ENCODE measurements at regions not wholly inside any gene's neighbourhood (a gene's known extent, or its start where the extent isn't known, plus 50 kb on each side); places are given as distances from the start of the nearest gene placed in this dataset.

DNA sequence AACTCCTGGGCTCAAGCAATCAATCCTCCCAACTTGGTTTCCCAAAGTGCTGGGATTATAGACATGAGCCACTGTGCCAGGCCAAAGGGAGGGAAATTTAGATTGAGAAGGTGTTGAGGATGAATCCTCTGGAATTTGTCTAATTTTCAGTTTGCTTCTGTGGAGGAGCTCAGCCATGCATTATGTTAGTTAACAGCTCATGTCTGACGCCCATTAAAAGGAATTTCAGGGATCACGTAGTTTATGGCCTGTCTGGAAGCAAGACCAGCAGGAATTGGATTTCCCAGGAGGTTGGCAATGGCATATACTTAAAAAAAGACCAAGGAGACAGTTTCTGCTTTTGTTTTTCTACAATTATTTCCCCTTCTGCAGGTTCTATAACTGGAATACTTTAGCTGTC, 165.7 kb downstream of the OTUD1 start:
- TF ChIP-seq, protein P1, sequence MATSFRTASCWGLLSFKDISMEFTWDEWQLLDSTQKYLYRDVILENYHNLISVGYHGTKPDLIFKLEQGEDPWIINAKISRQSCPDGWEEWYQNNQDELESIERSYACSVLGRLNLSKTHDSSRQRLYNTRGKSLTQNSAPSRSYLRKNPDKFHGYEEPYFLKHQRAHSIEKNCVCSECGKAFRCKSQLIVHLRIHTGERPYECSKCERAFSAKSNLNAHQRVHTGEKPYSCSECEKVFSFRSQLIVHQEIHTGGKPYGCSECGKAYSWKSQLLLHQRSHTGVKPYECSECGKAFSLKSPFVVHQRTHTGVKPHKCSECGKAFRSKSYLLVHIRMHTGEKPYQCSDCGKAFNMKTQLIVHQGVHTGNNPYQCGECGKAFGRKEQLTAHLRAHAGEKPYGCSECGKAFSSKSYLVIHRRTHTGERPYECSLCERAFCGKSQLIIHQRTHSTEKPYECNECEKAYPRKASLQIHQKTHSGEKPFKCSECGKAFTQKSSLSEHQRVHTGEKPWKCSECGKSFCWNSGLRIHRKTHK (tag by site-specific recombination; IDR thresholded peaks at IDR 0.05), result no peak
- TF ChIP-seq ZSCAN23 (tag by site-specific recombination; IDR thresholded peaks at IDR 0.05) (no peak), ZNF138 (tag by site-specific recombination; IDR thresholded peaks at IDR 0.05; ENCODE audit: borderline replicate concordance) (no peak), ZNF155 (tag by site-specific recombination; IDR thresholded peaks at IDR 0.05) (no peak), ZNF626 (tag by site-specific recombination; IDR thresholded peaks at IDR 0.05) (no peak), FEZF1 (tag by site-specific recombination; IDR thresholded peaks at IDR 0.05) (no peak), PRDM1 (tag by site-specific recombination; IDR thresholded peaks at IDR 0.05) (no peak)
- TF ChIP-seq, protein P2, sequence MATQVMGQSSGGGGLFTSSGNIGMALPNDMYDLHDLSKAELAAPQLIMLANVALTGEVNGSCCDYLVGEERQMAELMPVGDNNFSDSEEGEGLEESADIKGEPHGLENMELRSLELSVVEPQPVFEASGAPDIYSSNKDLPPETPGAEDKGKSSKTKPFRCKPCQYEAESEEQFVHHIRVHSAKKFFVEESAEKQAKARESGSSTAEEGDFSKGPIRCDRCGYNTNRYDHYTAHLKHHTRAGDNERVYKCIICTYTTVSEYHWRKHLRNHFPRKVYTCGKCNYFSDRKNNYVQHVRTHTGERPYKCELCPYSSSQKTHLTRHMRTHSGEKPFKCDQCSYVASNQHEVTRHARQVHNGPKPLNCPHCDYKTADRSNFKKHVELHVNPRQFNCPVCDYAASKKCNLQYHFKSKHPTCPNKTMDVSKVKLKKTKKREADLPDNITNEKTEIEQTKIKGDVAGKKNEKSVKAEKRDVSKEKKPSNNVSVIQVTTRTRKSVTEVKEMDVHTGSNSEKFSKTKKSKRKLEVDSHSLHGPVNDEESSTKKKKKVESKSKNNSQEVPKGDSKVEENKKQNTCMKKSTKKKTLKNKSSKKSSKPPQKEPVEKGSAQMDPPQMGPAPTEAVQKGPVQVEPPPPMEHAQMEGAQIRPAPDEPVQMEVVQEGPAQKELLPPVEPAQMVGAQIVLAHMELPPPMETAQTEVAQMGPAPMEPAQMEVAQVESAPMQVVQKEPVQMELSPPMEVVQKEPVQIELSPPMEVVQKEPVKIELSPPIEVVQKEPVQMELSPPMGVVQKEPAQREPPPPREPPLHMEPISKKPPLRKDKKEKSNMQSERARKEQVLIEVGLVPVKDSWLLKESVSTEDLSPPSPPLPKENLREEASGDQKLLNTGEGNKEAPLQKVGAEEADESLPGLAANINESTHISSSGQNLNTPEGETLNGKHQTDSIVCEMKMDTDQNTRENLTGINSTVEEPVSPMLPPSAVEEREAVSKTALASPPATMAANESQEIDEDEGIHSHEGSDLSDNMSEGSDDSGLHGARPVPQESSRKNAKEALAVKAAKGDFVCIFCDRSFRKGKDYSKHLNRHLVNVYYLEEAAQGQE (tag by site-specific recombination; IDR thresholded peaks at IDR 0.05), result no peak
- TF ChIP-seq, protein P3, sequence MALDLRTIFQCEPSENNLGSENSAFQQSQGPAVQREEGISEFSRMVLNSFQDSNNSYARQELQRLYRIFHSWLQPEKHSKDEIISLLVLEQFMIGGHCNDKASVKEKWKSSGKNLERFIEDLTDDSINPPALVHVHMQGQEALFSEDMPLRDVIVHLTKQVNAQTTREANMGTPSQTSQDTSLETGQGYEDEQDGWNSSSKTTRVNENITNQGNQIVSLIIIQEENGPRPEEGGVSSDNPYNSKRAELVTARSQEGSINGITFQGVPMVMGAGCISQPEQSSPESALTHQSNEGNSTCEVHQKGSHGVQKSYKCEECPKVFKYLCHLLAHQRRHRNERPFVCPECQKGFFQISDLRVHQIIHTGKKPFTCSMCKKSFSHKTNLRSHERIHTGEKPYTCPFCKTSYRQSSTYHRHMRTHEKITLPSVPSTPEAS (tag by site-specific recombination; IDR thresholded peaks at IDR 0.05), result no peak
- TF ChIP-seq, protein P4, sequence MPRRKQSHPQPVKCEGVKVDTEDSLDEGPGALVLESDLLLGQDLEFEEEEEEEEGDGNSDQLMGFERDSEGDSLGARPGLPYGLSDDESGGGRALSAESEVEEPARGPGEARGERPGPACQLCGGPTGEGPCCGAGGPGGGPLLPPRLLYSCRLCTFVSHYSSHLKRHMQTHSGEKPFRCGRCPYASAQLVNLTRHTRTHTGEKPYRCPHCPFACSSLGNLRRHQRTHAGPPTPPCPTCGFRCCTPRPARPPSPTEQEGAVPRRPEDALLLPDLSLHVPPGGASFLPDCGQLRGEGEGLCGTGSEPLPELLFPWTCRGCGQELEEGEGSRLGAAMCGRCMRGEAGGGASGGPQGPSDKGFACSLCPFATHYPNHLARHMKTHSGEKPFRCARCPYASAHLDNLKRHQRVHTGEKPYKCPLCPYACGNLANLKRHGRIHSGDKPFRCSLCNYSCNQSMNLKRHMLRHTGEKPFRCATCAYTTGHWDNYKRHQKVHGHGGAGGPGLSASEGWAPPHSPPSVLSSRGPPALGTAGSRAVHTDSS (tag by site-specific recombination; IDR thresholded peaks at IDR 0.05), result no peak
- ChIA-PET POLR2A (interaction anchor here (0.5 kb wide), 1 partner anchor 494 kb away, joined by 3 read pairs; no protein-coding TSS in a partner anchor), CTCF (interaction anchor here (0.7 kb wide), 3 partner anchors 31 to 970 kb away, joined by 3 read pairs; no protein-coding TSS in a partner anchor)

DNA sequence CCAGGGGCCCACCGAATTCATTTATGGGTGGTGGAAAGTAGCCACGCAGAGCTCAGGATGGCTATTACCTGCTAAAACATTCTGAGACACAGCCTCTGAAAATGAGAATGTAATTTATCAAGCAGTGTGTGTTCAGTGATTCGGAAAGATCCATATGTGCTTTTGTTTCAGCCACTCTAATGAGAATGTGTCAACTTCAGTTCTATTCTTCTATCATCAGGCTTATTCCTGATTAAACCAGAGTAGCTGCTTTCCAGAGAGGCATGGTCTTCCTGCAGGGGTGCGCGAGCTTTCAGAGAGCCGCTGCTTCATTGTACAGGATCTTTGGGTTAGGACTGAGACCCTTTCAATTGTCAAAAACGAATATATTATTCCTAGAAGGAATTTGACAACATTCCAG, 167.6 kb downstream of the OTUD1 start:
- no peaks in the 10 kb centered on the region for H3K9me3 ChIP-seq (ENCODE audit: control insufficient read depth, insufficient read depth, low read depth, low read length)
- H3K4me1 ChIP-seq (ENCODE audit: control insufficient read depth, insufficient read depth, low read length), result no peaks in the 10 kb centered on the region
- ChIA-PET POLR2A (no interaction called here), CTCF (interaction anchor here (0.7 to 0.9 kb wide), 2 partner anchors 90 to 312 kb away, joined by 3 to 4 read pairs; no protein-coding TSS in a partner anchor)
- H3K36me3 ChIP-seq (ENCODE audit: control insufficient read depth in 2 of 2, insufficient read depth in 1 of 2, low read length in 2 of 2), result no peaks in the 10 kb centered on the region
- H3K4me3 ChIP-seq (ENCODE audit: low read depth, low read length), result no peak overlapping the region
- TF ChIP-seq ZNF394 (tag by site-specific recombination; IDR thresholded peaks at IDR 0.05; ENCODE audit: borderline replicate concordance), result no peak
- no peak for TF ChIP-seq SCRT1 (tag by site-specific recombination; IDR thresholded peaks at IDR 0.05; ENCODE audit: borderline replicate concordance)
- TF ChIP-seq ZNF2 (tag by site-specific recombination; IDR thresholded peaks at IDR 0.05), result no peak
- no peak for TF ChIP-seq ZSCAN30 (tag by site-specific recombination; IDR thresholded peaks at IDR 0.05)
- no peak for TF ChIP-seq KLF7 (tag by site-specific recombination; IDR thresholded peaks at IDR 0.05; ENCODE audit: borderline replicate concordance)
- no peak for TF ChIP-seq ZNF426 (tag by site-specific recombination; IDR thresholded peaks at IDR 0.05)
- no peak for TF ChIP-seq ZSCAN16 (tag by site-specific recombination; IDR thresholded peaks at IDR 0.05)
- TF ChIP-seq, protein P5, sequence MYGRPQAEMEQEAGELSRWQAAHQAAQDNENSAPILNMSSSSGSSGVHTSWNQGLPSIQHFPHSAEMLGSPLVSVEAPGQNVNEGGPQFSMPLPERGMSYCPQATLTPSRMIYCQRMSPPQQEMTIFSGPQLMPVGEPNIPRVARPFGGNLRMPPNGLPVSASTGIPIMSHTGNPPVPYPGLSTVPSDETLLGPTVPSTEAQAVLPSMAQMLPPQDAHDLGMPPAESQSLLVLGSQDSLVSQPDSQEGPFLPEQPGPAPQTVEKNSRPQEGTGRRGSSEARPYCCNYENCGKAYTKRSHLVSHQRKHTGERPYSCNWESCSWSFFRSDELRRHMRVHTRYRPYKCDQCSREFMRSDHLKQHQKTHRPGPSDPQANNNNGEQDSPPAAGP (tag by site-specific recombination; IDR thresholded peaks at IDR 0.05), result no peak
- no peak overlapping the region for H3K27ac ChIP-seq (ENCODE audit: extremely low read depth, low read depth, low read length)

More for the DNA sequence above, 165.7 kb downstream of the OTUD1 start:
- Histone ChIP-seq H3K4me1 (ENCODE audit: control insufficient read depth, insufficient read depth, low read length) (no peaks in the 10 kb centered on the region), H3K4me3 (ENCODE audit: low read depth, low read length) (no peak overlapping the region), H3K9me3 (ENCODE audit: control insufficient read depth, insufficient read depth, low read depth, low read length) (no peaks in the 10 kb centered on the region), H3K27ac (ENCODE audit: extremely low read depth, low read depth, low read length) (no peak overlapping the region), H3K36me3 (ENCODE audit: control insufficient read depth in 2 of 2, insufficient read depth in 1 of 2, low read length in 2 of 2) (no peaks in the 10 kb centered on the region)

Measured in HEK293 (cell line).